GM06990 (cell line): ENCODE measurements at regions not wholly inside any gene's neighbourhood (a gene's known extent, or its start where the extent isn't known, plus 50 kb on each side); places are given as distances from the start of the nearest gene placed in this dataset.

ENCODE experiments used
- DNase-seq: peaks from one replicate; pipeline ENCODE4 v3.0.0-alpha.2; 2011; ENCODE audit not compliant: insufficient read length; ENCODE audit errors: extremely low read depth
- H3K27me3 ChIP-seq: replicated peaks from 2 replicates; pipeline ENCODE4 v1.6.0; 2011; ENCODE audit warnings: low read length; ENCODE audit not compliant: control insufficient read depth, insufficient read depth
- H3K36me3 ChIP-seq: 2 replicates; pipeline ENCODE4 v1.5.1; 2011; ENCODE audit warnings: low read length; ENCODE audit not compliant: control insufficient read depth, insufficient read depth
- H3K4me3 ChIP-seq: replicated peaks from 2 replicates; pipeline ENCODE4 v1.5.1; 2011; ENCODE audit warnings: low read depth, mild to moderate bottlenecking, control low read depth, low read length
- TF ChIP-seq, protein P1 (sequence below): IDR thresholded peaks from 2 replicates; pipeline ENCODE4 v1.5.1; 2011; ENCODE audit warnings: low read length, control low read depth, mild to moderate bottlenecking, inconsistent platforms; ENCODE audit not compliant: insufficient read depth, poor library complexity, severe bottlenecking

DNA sequence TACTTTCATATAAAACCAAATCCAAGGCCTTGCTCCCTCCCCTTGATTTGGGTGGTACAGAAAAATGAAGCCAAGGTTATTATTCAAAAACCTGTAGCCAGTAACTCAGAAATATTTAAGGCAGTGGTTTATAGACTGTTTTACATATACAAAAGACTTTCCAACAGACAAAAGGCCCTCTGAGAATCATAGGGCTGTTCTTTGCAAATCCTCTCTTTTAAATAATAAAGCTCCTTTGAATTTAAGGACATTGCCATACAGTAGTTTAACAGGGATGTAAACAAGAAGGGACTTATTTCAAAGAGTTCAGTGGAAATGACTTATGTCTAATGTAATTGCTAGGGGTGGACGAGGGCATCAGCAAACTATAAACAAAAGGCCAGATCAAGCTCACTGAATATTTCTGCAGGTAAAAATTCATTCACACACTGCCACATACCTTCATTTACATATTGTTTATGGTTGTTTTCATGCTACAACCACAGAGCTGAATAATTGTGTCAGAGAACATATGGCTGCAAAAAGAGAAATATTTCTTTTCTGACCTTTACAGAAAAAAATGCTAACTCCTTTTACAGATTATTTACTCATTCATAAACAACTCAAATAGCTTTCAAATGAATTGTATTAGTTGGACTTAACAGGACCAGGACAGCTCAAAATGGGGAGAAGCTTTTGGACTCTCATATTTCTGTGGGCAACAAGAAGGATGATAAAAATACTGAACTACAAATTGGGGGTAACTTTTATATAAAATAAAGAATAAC is 665.6 kb downstream of the SLITRK1 start:
- H3K36me3 ChIP-seq: no peaks in the 10 kb centered on the region
- H3K27me3 ChIP-seq: no peaks in the 10 kb centered on the region
- no peak overlapping the region for H3K4me3 ChIP-seq
- TF ChIP-seq, protein P1, sequence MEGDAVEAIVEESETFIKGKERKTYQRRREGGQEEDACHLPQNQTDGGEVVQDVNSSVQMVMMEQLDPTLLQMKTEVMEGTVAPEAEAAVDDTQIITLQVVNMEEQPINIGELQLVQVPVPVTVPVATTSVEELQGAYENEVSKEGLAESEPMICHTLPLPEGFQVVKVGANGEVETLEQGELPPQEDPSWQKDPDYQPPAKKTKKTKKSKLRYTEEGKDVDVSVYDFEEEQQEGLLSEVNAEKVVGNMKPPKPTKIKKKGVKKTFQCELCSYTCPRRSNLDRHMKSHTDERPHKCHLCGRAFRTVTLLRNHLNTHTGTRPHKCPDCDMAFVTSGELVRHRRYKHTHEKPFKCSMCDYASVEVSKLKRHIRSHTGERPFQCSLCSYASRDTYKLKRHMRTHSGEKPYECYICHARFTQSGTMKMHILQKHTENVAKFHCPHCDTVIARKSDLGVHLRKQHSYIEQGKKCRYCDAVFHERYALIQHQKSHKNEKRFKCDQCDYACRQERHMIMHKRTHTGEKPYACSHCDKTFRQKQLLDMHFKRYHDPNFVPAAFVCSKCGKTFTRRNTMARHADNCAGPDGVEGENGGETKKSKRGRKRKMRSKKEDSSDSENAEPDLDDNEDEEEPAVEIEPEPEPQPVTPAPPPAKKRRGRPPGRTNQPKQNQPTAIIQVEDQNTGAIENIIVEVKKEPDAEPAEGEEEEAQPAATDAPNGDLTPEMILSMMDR: no peak
- no peak for DNase-seq

DNA sequence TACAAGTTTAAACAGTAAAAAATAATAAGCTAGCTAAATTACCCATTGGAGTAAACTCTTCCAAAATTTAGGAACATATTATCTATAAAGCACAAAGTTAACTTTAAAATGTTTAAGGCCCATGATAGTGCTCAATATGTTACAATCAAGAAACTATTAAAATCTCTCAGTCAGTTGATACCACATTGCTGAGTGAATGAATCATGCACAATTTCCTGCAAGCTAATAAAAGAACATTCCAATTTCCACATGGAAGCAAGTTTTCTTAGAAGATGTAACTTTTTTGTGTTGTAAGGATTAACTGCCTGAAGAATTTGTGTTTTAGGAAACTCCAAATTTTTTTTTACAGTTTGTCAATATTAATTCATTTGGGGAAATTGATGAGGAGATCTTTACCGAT is 666.6 kb downstream of the SLITRK1 start:
- TF ChIP-seq, protein P1: no peak
- no peaks in the 10 kb centered on the region for H3K27me3 ChIP-seq
- DNase-seq: no peak
- H3K4me3 ChIP-seq: no peak overlapping the region
- H3K36me3 ChIP-seq: no peaks in the 10 kb centered on the region

DNA sequence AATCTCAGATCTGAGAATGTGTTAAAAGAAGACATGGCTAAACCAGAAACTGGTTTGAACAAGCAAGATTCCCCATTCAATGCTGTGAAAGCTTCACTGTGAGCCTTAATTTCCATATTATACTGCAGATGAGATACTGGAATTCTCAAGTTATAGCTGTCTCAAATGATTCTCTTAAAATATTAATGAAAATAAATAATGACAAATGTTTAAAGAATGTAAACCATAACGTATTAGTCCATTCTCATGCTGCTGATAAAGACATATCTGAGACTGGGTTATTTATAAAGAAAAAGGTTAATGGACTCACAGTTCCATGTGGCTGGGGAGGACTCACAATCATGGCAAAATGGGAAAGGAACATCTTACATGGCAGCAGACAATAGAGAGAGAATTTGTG is 667.8 kb downstream of the SLITRK1 start:
- Histone ChIP-seq H3K4me3 (no peak overlapping the region), H3K27me3 (no peaks in the 10 kb centered on the region), H3K36me3 (no peaks in the 10 kb centered on the region)
- DNase-seq: no peak
- TF ChIP-seq, protein P1: no peak

DNA sequence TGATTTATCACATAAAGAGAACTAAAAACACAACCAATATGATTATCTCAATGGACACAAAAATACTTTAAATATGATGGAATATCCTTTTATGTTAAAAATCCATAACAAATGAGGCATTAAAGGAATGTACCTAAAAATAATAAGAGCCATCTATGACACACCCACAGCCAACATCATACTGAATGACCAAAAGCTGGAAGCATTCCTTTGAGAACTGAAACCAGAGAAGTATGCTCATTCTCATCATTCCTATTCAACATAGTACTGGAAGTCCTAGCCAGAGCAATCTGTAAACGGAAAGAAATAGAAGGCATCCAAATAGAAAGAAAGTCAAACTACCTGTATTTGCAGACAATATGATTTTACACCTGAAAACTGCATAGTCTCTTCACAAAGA is 671.0 kb downstream of the SLITRK1 start:
- Histone ChIP-seq H3K4me3 (no peak overlapping the region), H3K27me3 (no peaks in the 10 kb centered on the region), H3K36me3 (no peaks in the 10 kb centered on the region)
- DNase-seq: no peak
- TF ChIP-seq, protein P1: no peak

DNA sequence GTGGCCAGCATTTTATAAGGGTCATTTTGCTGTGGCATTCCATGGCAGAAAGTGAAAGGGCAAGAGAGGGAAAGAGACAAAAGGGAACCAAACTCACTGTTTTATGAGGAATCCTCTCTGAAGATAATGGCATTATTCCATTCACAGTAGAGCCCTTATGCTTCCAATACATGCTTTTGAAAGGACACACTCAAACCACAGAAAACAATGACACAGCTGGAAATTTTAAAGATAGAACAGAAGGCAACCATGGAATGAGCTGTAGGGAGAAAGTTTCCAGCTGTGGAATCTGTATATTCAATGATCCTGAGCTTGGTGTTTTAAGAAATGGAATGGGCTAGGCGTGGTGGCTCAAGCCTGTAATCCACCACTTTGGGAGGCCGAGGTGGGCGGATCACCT is 677.4 kb downstream of the SLITRK1 start:
- TF ChIP-seq, protein P1: no peak
- Histone ChIP-seq H3K27me3 (no peaks in the 10 kb centered on the region), H3K4me3 (no peak overlapping the region), H3K36me3 (no peaks in the 10 kb centered on the region)
- no peak for DNase-seq

DNA sequence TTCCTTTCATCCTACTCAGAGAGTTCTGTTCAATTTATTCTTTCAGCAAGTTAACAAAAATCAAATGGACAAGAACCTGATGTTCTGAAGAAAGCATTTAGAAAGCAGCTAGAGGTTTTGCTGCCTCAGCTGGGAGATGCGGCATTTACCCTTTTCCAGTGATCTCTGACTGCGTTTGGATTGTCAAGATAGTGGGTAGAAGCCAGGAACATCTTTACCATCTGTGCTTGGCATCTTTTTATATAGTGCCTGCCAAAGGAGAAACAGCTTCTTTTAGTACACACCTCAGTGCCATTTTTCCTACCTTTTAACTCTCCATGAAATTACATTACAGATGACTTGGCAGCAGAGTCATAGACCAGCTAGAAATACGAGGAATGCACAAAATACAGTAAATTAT is 680.8 kb downstream of the SLITRK1 start:
- Histone ChIP-seq H3K4me3 (no peak overlapping the region), H3K36me3 (no peaks in the 10 kb centered on the region), H3K27me3 (no peaks in the 10 kb centered on the region)
- TF ChIP-seq, protein P1: no peak
- no peak for DNase-seq
